ENCODE measurements at regions not wholly inside any gene's neighbourhood (a gene's known extent, or its start where the extent isn't known, plus 50 kb on each side); places are given as distances from the start of the nearest gene placed in this dataset.

GRCh38 chr21:28100366-28100765 is 892.3 kb downstream of the LTN1 start:
- POLR2A ChIA-PET: no interaction called here
- ATAC-seq (ENCODE audit: low read depth) (no peak), DNase-seq (no peak)
- no peaks in the 10 kb centered on the region for H3K9me3 Mint-ChIP-seq
- H3K4me3 Mint-ChIP-seq: no peak overlapping the region
- CTCF ChIA-PET: no interaction called here
- intact Hi-C loops (cut with micrococcal nuclease): no loop called here
- no peaks in the 10 kb centered on the region for H3K36me3 Mint-ChIP-seq (ENCODE audit: low read depth)
- no peak overlapping the region for H3K27ac Mint-ChIP-seq
- no peaks in the 10 kb centered on the region for H3K27me3 Mint-ChIP-seq
- H3K4me1 Mint-ChIP-seq: no peaks in the 10 kb centered on the region
- TF ChIP-seq CTCF (IDR thresholded peaks at IDR 0.05): no peak

GRCh38 chr21:28099001-28099705 is 893.5 kb downstream of the LTN1 start:
- POLR2A ChIA-PET: no interaction called here
- DNase-seq (no peak), ATAC-seq (ENCODE audit: low read depth) (no peak)
- H3K27me3 Mint-ChIP-seq: no peaks in the 10 kb centered on the region
- no peaks in the 10 kb centered on the region for H3K36me3 Mint-ChIP-seq (ENCODE audit: low read depth)
- CTCF ChIA-PET: no interaction called here
- intact Hi-C loops (cut with micrococcal nuclease): no loop called here
- no peak overlapping the region for H3K4me3 Mint-ChIP-seq
- no peaks in the 10 kb centered on the region for H3K9me3 Mint-ChIP-seq
- no peak for TF ChIP-seq CTCF (IDR thresholded peaks at IDR 0.05)
- H3K4me1 Mint-ChIP-seq: no peaks in the 10 kb centered on the region
- H3K27ac Mint-ChIP-seq: no peak overlapping the region

- H3K4me3 Mint-ChIP-seq: no peak overlapping the region
- no peaks in the 10 kb centered on the region for H3K27me3 Mint-ChIP-seq
- intact Hi-C loops (cut with micrococcal nuclease): no loop called here
- DNase-seq (no peak), ATAC-seq (ENCODE audit: low read depth) (no peak)
- H3K4me1 Mint-ChIP-seq: no peaks in the 10 kb centered on the region
- CTCF ChIA-PET: no interaction called here
- no peaks in the 10 kb centered on the region for H3K36me3 Mint-ChIP-seq (ENCODE audit: low read depth)
- H3K27ac Mint-ChIP-seq: no peak overlapping the region
- H3K9me3 Mint-ChIP-seq: peaks cover 9% of the 10 kb centered on the region
- POLR2A ChIA-PET: no interaction called here
- no peak for TF ChIP-seq CTCF (IDR thresholded peaks at IDR 0.05)
These were observed 901.2 kb downstream of the LTN1 start for GRCh38 chr21:28091466-28091865.

DNA sequence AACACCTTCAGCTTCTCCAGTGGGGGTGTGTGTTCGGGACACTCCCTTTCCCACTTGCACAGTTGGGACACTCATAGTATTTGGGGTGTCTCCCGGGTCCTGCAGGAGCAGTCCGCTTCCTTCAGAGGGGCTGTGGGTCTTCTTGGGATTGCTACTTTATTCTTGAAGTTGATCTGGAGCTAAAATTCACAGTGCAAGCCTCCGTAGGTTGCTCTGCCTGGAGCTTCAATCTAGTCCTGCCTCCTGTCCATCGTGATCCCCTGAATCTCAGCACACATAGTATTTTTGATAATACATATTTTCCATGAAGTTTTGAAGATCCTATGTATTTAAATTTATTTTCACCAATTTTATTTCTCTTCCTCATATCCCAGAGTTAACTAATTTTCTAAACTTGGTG is 902.1 kb downstream of the LTN1 start:
- Mint-ChIP-seq H3K36me3 (ENCODE audit: low read depth) (no peaks in the 10 kb centered on the region), H3K27me3 (no peaks in the 10 kb centered on the region), H3K4me1 (no peaks in the 10 kb centered on the region), H3K27ac (no peak overlapping the region), H3K4me3 (no peak overlapping the region), H3K9me3 (peaks cover 10% of the 10 kb centered on the region)
- DNase-seq (no peak), ATAC-seq (ENCODE audit: low read depth) (no peak)
- no peak for TF ChIP-seq CTCF (IDR thresholded peaks at IDR 0.05)
- ChIA-PET POLR2A (no interaction called here), CTCF (no interaction called here)
- intact Hi-C loops (cut with micrococcal nuclease): no loop called here

DNA sequence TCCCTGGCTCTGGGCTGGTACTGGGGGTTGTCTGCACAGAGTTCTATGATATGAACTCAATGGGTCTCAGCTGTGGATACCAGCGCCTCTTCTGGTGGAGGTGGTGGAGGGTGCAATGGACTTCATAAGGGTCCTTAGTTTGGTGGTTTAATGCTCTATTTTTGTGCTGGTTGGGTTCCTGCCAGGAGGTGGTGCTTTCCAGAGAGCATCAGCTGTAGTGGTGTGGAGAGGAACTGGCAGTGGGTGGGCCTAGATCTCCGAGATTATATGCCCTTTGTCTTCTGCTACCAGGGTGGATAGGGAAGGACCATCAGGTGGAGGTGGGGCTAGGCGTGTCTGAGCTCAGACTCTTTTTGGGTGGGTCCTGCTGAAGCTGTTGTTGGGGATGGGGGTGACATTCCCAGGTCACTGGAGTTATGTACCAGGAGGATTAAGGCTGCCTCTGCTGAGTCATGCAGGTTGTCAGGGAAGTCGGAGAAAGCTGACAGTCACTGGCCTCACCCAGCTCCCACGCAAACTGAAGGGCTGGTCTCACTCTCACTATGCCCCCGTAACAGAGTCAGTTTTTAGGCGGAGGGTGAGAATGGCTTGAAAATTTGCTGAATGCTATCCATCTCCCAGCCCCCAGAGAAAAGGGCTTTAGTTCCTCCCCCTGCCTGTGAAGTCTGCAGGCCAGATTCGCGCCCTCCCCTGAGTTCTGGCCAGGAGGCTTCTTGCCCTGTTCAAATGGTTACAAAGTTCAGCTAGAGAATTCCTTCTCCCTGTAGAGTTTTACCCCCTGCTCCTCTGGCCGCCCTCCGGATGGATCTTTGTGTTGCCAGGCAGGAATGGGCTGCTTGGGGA is 902.9 kb downstream of the LTN1 start:
- no peak for DNase-seq
- Mint-ChIP-seq H3K27me3 (no peaks in the 10 kb centered on the region), H3K4me3 (no peak overlapping the region), H3K9me3 (peaks cover 13% of the 10 kb centered on the region), H3K27ac (no peak overlapping the region), H3K36me3 (ENCODE audit: low read depth) (no peaks in the 10 kb centered on the region), H3K4me1 (no peaks in the 10 kb centered on the region)
- intact Hi-C loops (cut with micrococcal nuclease): no loop called here
- CTCF ChIA-PET: no interaction called here
- no peak for TF ChIP-seq CTCF (IDR thresholded peaks at IDR 0.05)
- POLR2A ChIA-PET: no interaction called here
- no peak for ATAC-seq (ENCODE audit: low read depth)

Measured in activated B cell treated with CpG ODN at 0.5 μM for 24 hours (primary cell).